ENCODE measurements at regions not wholly inside any gene's neighbourhood (a gene's known extent, or its start where the extent isn't known, plus 50 kb on each side); places are given as distances from the start of the nearest gene placed in this dataset.
"Not testable (repeated sequence)": the region's sequence is repeated elsewhere in the genome, so short reads cannot be mapped to it uniquely, and the experiment has no call there.

DNA sequence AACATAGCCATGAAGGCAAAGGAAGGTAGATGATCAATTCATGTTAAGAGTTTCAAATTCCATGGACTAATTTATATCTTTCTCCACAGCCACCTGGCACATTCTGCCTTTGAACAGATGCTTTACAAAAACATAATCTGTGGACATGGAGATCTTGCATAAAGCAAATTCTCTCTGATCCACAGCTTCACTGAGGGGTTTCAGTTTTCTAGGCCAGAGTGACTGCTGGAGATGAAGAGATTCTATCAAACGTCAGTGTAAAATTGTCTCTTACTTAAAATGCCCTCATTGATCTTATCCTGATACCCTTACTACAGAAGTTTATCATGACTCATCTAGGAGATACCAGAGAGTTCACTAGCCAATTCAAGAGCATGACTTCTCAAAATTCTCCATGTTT is 291.6 kb downstream of the DAD1 start:
- no peak for DNase-seq (ENCODE audit: low spot score)

DNA sequence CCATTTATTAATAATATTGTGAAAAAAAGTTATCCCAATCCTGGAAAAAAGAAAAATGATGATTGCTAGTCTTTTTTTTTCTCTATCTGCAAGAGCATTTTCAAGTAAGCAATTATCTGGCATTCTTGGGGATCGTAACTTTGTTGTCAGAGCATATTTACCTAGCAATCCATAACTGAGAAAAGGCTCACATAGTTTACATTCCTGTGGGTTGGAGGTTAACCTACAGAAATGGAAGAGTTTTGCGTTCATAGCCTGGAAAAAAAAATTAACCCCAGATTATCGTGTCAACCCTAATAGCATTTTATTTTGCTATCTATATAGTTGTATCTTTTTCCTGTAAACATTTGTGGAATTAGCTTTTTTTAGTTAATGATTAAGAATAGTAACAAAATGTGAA is 292.3 kb downstream of the DAD1 start:
- DNase-seq (ENCODE audit: low spot score) = no peak

DNA sequence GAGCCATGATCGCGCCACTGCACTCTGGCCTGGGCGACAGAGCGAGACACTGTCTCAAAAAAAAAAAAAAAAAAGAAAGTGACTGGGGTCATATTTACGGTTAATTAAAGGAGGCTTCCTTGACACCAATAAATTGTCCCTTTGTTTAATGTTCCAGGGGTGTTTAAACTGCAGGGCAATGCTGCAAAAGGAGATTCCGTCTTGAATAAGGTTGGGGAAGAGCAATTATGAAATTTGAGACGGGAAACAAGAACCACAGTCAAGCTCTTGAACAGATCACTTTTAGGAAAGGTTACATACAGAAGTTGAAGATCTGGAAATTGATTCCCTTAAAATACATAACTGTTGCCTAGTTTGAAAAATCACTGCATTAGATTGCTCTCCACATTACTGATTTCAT is 292.9 kb downstream of the DAD1 start:
- DNase-seq (ENCODE audit: low spot score) = no peak

DNA sequence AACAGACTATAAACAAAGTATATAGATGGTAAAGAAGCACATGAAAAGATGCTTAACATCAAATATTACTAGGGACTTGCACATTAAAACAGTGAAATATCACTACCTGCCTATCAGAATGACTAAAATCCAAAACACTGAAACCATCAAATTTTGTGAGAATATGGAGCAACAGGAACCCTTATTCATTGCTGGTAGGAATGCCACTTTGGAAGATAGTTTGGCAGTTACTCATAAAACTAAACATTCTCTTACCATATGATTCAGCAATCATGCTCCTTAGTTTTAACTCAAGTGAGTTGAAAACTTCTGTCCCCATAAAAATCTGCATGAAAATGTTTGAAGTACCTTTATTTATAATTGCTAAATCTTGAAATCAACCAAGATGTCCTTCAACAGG is 297.6 kb downstream of the DAD1 start:
- no peak for DNase-seq (ENCODE audit: low spot score)

DNA sequence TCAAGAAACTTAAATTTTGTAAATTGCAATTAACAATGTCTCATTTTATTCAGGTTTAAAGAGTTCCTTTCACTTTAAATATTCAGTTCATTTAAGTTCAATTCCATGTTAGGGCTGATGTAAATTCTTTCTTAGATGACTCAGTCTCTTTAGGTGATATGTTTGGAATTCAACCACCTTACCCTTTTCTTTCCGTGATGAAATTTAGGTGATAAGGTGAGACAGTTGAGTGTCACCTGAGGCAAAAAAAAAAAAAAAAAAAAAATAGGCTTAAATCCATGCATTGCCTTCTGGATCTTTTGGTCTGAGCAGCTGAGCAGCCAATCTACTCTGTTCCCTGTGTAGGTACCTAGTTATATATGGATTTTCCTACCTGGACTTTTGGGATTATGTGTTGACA is 299.5 kb downstream of the DAD1 start:
- no peak for DNase-seq (ENCODE audit: low spot score)

DNA sequence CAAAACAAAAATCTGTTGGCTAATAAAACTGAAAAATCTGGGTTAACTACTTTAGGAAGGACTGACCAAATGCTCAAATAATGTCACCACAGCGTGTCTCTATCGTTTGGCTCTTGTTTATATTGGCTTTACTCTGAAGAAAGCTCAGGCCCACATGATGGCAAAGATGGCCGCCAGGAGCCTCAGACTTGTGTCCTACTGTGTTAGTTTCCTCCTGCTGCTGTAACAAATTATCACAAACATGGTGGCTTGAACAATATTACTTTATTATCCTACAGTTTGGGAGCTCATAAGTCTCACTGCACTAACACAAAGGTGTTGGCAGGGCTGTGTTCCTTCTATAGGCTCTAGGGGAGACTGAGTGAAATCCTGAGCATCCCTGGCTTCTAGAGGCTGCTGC is 303.0 kb downstream of the DAD1 start:
- DNase-seq (ENCODE audit: low spot score) = no peak

DNA sequence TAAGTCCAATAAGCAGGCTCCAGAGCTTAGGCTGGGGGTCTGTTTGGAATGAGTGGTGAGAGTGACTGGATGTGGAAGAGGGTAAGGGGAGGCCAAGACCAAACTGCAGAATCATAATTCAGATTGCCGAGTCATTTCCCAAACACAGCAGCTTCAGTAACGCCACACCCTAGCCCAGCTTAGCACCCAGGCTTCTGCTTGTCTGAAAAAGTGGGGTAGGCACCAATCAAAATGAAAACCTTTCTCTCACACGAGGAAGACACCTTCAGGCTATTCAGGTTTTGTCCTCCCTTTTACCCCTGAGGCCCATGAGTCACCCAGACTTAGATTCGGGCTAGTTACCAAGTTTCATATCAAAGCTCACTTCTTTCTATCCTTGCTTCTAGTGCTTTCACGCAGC is 306.1 kb downstream of the DAD1 start:
- DNase-seq (ENCODE audit: low spot score) = no peak

DNA sequence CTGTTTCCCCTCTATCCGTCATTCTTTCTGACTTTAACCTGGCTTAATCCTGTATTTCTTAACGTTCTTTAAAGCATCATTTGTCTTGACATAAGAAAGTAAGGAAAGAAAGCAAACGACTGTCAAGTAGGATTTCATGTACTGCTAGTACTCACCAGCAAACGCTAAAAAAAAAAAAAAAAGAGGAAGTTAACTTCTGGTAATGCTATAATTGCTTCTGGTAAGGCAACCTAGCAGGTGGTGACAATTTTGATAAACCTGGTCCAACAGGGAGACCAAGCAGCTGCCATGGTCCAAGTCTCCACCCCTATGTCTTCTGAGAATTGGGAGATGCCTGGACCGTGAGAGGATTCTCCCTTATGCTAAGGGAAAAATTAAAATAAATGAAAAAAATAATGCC is 306.6 kb downstream of the DAD1 start:
- no peak for DNase-seq (ENCODE audit: low spot score)

DNA sequence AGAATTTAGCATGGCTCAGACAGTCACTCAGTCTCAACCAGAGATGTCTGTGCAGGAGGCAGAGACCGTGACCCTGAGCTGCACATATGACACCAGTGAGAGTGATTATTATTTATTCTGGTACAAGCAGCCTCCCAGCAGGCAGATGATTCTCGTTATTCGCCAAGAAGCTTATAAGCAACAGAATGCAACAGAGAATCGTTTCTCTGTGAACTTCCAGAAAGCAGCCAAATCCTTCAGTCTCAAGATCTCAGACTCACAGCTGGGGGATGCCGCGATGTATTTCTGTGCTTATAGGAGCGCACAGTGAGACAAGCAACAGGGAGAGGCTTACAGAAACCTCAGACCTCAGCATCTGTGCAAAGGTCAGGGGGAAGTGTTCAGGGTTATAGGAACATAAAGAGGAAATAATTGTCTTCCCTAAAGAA is 307.6 kb downstream of the DAD1 start:
- DNase-seq (ENCODE audit: low spot score) = not testable (repeated sequence)

DNA sequence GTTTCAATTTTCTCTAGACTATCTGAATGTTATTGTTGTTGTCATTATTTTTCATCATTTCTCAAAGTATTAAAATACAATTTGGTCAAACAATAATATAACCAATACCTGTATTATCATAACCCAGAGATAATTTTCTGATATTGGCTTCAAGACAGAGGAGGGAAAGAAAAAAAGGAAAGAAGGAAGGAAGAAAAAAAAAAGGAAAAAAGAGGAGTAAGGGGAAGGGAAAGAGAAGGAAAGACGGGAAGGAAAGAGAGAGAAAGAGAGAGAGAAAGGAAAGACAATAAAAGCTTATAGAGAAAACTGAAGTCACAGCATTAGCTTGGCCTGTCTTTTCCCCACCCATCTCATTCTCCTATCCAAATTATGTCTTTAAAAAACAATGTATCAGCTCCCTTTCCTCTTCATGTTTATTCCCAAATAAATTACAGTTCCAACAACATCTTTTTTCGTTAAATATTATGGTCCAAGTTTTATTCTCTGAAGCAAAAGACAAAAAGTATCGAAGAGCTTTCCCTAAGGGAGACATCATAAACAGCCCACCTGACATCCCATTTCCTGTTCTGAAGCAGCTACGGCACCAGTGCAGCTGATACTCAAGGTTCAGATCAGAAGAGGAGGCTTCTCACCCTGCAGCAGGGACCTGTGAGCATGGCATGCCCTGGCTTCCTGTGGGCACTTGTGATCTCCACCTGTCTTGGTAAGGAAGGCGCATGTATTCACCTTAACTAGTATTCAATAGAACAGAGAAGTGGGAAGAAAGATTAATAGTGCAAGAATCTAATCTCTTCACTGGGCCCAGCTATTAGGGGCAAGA is 308.3 kb downstream of the DAD1 start:
- DNase-seq (ENCODE audit: low spot score) = no peak

DNA sequence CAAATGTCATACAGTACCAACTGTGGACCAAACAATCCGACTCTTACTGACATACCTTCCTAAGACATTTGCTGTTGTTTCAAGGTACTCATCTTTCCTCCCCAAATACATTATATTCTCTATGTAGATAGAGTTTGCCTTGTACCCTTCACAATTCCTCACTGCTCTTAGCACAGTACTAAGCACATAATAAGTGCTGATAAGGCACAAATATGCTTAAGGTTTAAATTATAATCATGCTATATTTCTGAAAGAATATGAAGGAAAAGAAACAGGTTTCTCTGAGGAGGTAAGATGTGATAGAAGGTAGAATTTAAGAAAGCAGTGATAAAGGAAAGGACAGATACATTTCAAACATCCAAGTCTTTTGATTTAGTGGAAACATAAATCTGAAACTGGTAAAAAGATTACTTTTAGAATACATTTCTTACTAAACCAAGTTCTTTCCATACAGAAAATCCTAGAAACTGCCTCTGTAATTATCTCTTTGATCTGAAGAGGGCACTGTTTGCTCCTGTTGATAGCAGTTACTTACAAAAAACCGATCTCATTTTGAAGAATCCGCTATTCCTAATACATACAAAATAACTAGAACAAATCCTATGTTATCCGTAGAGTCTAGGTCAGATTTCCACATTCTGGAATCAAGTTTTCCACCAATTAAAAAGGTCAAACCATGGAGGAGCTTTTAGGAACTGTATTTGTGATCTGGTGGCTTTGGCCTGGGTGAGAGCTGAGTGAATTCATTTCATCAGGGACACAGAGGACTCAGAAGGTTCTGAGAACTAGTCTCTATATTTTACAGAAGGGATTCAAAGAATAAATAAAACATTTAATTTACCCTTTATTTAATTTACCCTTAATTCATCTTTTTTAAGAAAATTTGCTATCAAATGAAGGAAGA is 311.9 kb downstream of the DAD1 start:
- DNase-seq (ENCODE audit: low spot score) = no peak

DNA sequence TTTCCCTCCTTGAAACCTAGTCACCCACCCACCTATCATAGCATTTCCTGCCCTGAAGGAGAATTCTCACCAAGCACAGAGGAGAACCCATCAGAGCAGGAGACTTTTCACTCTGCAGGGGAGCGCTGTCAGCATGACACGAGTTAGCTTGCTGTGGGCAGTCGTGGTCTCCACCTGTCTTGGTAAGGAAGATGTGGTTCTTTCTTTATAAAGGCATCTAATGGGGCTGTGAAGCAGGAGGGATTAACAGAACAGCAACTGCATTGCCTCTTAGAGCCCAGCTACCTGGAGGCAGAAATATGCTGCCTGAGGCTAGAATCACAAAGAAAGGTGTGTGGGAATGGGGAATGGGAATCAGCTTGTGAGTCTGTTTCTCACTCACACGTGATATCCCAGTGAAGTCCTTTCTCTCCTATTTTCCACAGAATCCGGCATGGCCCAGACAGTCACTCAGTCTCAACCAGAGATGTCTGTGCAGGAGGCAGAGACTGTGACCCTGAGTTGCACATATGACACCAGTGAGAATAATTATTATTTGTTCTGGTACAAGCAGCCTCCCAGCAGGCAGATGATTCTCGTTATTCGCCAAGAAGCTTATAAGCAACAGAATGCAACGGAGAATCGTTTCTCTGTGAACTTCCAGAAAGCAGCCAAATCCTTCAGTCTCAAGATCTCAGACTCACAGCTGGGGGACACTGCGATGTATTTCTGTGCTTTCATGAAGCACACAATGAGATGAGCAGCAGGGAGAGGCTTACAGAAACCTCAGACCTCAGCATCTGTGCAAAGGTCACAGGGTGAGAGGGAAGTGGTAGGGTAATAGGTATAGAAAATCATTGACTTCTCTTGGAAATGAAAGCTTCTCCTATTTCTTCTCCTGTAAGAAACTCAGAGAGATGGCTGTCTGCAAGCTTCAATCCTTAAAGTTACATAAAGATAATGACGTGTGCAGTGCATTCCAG is 316.9 kb downstream of the DAD1 start:
- DNase-seq (ENCODE audit: low spot score) = no peak

DNA sequence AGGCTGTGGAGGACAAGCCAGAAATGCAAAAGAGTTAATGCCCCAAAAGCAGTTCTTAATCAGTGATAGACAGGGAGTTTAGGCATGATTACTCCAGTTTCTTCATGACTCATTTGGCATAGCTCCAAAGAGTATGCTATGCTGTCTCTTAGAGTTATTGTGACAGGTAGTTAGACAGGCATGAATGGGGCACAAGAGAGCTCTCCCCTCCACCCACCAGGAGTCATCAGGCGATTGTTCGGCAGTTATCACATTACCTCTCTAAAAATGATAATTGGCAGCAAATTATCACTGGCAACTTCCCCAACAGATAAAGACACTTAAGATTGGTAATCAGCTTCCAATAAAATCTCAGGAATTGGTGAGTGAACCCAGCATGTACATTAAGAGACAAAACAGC is 320.1 kb downstream of the DAD1 start:
- no peak for DNase-seq (ENCODE audit: low spot score)

DNA sequence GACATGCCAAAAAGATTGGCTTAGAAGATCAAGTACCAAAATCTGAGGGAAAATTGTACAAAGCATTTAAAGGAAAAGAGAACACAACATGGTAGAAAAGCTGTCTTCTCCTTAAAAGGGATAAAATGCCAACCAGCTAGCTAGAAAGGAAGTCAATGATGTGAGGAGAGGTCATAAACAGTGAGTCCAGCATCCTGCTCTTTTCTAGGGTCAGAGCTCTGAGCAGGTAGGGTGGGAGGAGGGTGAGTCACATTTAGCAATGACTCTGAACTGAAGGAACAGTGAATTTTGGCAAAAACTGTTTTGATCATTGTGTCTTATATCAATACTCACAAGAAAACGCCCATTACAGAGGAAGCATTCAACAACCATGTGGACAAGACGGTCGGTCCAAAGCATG is 322.3 kb downstream of the DAD1 start:
- DNase-seq (ENCODE audit: low spot score) = no peak

DNA sequence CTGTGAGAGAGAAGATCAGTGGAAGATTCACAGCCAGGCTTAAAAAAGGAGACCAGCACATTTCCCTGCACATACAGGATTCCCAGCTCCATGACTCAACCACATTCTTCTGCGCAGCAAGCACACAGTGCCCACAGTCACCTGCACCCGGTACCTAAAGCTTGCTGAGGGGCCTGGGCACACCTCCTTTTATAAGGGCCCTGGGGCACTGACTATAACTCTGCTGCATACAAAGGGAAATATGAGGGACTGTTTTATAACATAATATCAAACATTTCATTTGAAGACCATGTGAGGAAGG is 322.9 kb downstream of the DAD1 start:
- no peak for DNase-seq (ENCODE audit: low spot score)

DNA sequence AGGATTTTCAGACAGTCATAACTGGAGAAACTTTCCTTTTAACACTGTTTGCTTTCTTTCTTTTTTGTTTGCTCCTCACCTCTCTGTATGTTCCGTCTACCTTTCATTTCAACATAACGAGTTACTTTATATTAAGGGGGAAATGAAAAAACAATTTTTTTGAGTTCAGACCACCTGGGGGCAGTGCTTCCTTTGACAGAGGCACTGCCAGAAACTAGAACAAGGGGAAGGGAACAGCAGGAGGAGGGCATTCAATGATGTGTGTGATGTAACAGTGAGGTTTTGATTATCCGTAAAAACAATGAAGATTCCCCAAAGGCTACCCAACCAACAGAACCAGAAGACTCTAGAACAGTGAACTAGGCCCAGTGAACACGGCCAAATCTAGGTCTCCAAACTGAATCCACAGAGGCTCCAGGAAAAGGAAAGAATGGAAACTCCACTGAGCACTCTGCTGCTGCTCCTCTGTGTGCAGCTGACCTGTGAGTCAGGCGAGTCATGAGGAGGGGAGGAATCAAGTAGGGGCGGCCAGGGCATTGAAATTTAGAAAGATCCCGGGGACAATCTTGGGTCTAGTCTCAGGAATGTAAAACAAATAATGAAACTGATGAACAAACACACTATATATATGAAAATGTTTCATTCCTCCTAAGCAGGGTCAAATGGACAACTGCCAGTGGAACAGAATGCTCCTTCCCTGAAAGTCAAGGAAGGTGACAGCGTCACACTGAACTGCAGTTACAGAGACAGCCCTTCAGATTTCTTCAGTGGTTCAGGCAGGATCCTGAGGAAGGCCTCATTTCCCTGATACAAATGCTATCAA is 323.5 kb downstream of the DAD1 start:
- DNase-seq (ENCODE audit: low spot score) = no peak

DNA sequence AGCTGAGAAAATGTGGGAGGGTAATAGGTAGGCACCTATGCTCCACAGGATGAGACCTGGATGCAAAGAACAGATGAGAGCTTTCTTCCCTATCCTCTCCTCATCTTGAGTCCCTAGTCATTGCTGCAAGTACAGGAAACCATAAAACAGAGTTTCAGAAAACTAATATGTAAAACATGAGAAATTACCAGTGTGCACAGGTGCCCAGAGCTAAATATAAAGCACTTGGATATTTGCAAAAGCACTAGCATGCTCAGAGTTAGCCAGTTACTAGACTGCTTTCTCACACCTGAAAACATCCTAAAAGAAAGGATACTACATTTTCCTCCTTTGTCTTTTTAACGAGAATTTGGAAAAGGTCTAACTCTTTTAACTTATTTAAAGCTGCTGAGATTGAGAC is 324.3 kb downstream of the DAD1 start:
- no peak for DNase-seq (ENCODE audit: low spot score)

DNA sequence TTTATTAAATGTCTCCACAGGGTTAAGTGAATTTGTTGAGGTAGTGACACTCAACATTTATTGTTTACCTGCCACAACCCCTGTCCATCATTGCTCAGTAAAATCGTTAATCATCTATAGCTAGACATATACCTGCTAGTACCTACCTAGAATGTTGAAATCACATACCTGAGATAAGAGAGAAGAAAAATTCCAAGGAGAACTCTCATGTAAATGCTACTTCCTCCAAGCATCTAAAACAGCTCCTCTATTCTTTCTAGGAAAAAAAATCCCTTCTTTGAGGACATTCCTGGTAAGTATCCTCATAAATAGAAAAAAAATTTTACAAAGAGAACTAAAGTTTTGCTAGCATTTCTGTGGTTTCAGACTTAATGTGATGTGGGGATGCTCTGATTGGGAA is 325.1 kb downstream of the DAD1 start:
- DNase-seq (ENCODE audit: low spot score) = no peak

DNA sequence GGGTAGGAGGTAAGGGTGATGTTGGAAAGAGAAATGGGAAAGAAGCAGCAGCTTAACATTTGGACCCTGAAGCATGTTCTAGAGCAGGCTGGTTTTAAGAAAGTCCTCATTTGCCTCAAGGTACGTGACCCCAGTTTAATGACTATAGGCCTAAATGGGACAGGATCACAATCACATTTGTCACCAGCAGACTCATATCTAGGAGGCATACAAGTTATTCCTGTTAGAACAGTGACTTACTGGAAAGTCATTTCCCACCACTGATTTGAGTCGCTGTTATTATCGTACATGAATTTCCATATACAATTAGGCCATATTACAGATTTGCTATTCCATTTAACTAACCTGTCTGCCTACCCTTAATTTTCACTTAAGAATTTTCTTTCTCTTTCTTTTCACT is 326.1 kb downstream of the DAD1 start:
- DNase-seq (ENCODE audit: low spot score) = no peak

DNA sequence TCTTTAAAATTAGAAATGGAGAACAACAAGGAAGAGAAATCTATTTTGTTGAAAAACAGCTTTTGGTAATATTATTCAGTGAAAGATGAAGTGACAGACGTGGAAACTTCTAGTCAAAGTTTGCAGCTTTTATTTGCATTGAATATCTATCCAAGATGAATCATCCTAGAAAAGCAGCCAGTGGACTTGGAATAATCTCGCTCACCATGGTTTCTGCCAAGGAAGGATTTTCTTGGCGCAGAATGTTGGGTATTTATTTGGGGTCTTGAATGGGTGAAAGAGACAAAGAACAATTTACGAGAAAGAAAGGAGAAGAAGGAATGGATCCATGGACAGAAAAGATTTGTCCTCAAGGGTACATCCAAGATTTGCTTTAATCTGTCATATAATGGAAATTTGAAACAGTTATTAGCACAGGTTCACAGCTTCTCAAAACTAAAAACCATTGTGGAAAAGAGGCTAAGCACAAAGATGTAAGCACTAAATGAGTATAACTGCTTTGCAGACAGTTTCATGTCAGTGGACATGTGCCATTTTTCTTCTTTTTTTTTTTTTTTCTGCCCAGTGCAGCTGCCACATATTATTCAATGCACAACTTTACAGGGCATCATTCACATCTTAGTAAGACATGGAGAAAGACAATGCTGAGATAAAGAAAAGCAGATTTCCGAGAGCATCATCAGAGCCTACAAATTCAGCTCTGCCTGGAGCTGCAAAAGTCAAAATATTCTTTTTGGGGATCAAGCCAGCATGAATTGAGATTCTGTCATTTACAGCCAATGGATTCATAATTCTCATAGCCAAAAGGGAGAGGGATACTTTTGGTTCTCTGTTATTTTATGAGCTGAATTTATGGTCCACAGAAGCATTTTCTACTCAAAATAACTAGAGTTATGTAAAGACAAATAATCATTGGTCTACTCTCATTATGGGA is 333.7 kb downstream of the DAD1 start:
- DNase-seq (ENCODE audit: low spot score) = no peak
